Keratinocyte (primary cell): ENCODE measurements at regions not wholly inside any gene's neighbourhood (a gene's known extent, or its start where the extent isn't known, plus 50 kb on each side); places are given as distances from the start of the nearest gene placed in this dataset.

Source experiments
- DNase-seq: peaks from one replicate; pipeline ENCODE4 v3.0.0-alpha.2; 2011; ENCODE audit warnings: low read depth, missing footprints, low spot score
- FAIRE-seq: peaks from 2 replicates; lab custom pipeline; 2011; peaks lifted over from hg19 to GRCh38; lab: Jason Lieb, UNC
- H2AFZ ChIP-seq: 2 replicates; pipeline ENCODE4 v1.6.0; 2012; ENCODE audit warnings: low read length, control low read depth, inconsistent platforms; ENCODE audit not compliant: control insufficient read depth
- H3K27ac ChIP-seq: 2 replicates; pipeline ENCODE4 v1.5.1; 2011; ENCODE audit warnings: low read length; ENCODE audit not compliant: control insufficient read depth, insufficient read depth
- H3K27me3 ChIP-seq: 3 replicates; pipeline ENCODE4 v1.6.0; 2011; ENCODE audit warnings: low read length; ENCODE audit not compliant: control insufficient read depth, insufficient read depth; ENCODE audit errors: extremely low read depth
- H3K36me3 ChIP-seq, 2 experiments: 2 replicates in 1 of 2; 3 replicates in 1 of 2; pipeline ENCODE4 v1.5.1; 2011; ENCODE audit warnings: low read length in 2 of 2, mild to moderate bottlenecking in 1 of 2; ENCODE audit not compliant: control insufficient read depth in 2 of 2, insufficient read depth in 2 of 2; ENCODE audit errors: extremely low read depth in 1 of 2
- H3K4me1 ChIP-seq: 3 replicates; pipeline ENCODE4 v1.5.1; 2011; ENCODE audit warnings: low read length; ENCODE audit not compliant: control insufficient read depth, insufficient read depth; ENCODE audit errors: extremely low read depth
- H3K4me2 ChIP-seq: 3 replicates; pipeline ENCODE4 v1.6.0; 2011; ENCODE audit warnings: low read depth, low read length; ENCODE audit not compliant: control insufficient read depth, insufficient read depth; ENCODE audit errors: extremely low read depth
- H3K4me3 ChIP-seq, 3 experiments: fragments of 200-600 bp in 1 of 3; sonication (generic) in 1 of 3; 2 replicates in 2 of 3; 3 replicates in 1 of 3; pipeline ENCODE4 v1.5.1; 2011 to 2016; ENCODE audit warnings: low read length in 3 of 3, mild to moderate bottlenecking in 3 of 3, control low read depth in 2 of 3, inconsistent platforms in 1 of 3, low read depth in 1 of 3, mixed read lengths in 1 of 3, mixed run types in 1 of 3, moderate library complexity in 1 of 3; ENCODE audit not compliant: control insufficient read depth in 2 of 3, insufficient read depth in 2 of 3; ENCODE audit errors: extremely low read depth in 1 of 3
- H3K79me2 ChIP-seq: 2 replicates; pipeline ENCODE4 v1.6.0; 2012; ENCODE audit warnings: low read length; ENCODE audit not compliant: control insufficient read depth, insufficient read depth
- H3K9ac ChIP-seq: 3 replicates; pipeline ENCODE4 v1.6.0; 2011; ENCODE audit warnings: low read length; ENCODE audit not compliant: control insufficient read depth, insufficient read depth; ENCODE audit errors: extremely low read depth
- H3K9me1 ChIP-seq: 3 replicates; pipeline ENCODE4 v1.6.0; 2011; ENCODE audit warnings: low read length; ENCODE audit not compliant: control insufficient read depth, insufficient read depth; ENCODE audit errors: extremely low read depth
- H3K9me3 ChIP-seq: 2 replicates; pipeline ENCODE4 v1.5.1; 2012; ENCODE audit warnings: low read depth, low read length; ENCODE audit not compliant: control insufficient read depth
- H4K20me1 ChIP-seq: 3 replicates; pipeline ENCODE4 v1.6.0; 2011; ENCODE audit warnings: low read length; ENCODE audit not compliant: control insufficient read depth, insufficient read depth; ENCODE audit errors: extremely low read depth
- CTCF ChIP-seq, 3 experiments: IDR thresholded peaks in 1 of 3; conservative IDR thresholded peaks in 1 of 3; optimal IDR thresholded peaks in 1 of 3; 2 replicates in 2 of 3; 3 replicates in 1 of 3; pipeline versions ENCODE3 to v1.5.1; 2011; ENCODE audit warnings: low read length in 3 of 3, mild to moderate bottlenecking in 3 of 3, moderate library complexity in 2 of 3, control low read depth in 1 of 3, inconsistent platforms in 1 of 3; ENCODE audit not compliant: insufficient read depth in 2 of 3; ENCODE audit errors: extremely low read depth in 1 of 3
- EZH2 ChIP-seq: IDR thresholded peaks from one replicate; pipeline ENCODE4 v1.6.1; 2012; ENCODE audit warnings: inconsistent platforms, mild to moderate bottlenecking, low read length, moderate library complexity
- dilution Hi-C: fragments of 300-500 bp; cut with MboI; formaldehyde crosslinking; loops from one replicate; pipeline ENCODE4 v1.7.0; 2020; ENCODE audit warnings: low sequenced_read_pairs; ENCODE audit not compliant: extremely low pct_ligation_motif_present

DNA sequence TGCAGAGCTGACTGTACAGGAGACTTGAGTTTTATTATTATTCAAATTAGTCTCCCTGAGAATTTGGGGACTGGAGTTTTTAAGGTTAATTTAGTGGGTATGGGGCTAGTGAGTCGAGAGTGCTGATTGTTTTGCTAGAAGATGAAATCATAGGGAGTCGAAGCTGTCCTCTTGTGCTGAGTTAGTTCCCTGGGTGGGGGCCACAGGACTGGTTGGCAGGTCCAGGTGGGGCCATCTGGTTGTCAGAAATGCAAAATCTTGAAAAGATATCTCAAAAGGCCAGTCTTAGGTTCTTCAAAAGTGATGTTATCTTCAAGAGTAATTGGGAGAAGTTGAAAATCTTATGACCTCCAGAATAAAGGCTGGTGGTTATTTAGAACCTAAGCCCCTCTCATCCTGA is 267.3 kb downstream of the MYCN start:
- Histone ChIP-seq H3K4me3 (no peak overlapping the region), H3K27me3 (no peaks in the 10 kb centered on the region), H3K9ac (no peak overlapping the region), H3K36me3 (no peaks in the 10 kb centered on the region), H2AFZ (no peak overlapping the region), H3K4me1 (no peaks in the 10 kb centered on the region), H4K20me1 (no peaks in the 10 kb centered on the region), H3K4me2 (no peak overlapping the region), H3K79me2 (no peaks in the 10 kb centered on the region), H3K9me1 (no peaks in the 10 kb centered on the region), H3K9me3 (no peaks in the 10 kb centered on the region), H3K27ac (no peak overlapping the region)
- no peak for FAIRE-seq
- dilution Hi-C loops: no loop called here
- DNase-seq: no peak
- TF ChIP-seq EZH2 (no peak), CTCF (optimal IDR thresholded peaks at IDR 0.05 in 1 of 3, IDR thresholded peaks at IDR 0.05 in 1 of 3, conservative IDR thresholded peaks at IDR 0.05 in 1 of 3; ENCODE audit: extremely low read depth in 1 of 3, insufficient read depth in 2 of 3, low read length in 3 of 3) (no peak)

DNA sequence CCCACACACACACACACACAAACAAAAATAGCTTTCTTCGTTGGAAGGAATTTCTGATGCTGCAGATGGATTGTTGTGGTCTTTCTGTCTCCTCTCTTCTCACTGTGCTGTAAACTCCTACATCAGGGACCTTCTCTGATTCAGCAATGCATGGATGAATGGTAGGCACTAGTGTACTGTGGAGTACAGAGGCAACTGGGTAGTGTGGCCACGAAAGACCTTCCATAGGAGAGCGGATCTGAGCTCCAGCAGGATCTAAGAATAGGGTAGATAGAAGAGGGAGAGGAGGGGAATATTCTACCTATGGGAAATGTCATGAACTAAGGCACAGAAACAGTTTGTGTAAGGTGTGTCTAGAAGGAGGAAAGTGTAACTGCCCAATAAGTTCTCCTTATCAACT is 266.8 kb downstream of the MYCN start:
- H3K9ac ChIP-seq: no peak overlapping the region
- FAIRE-seq (no peak), DNase-seq (no peak)
- no peaks in the 10 kb centered on the region for H3K79me2 ChIP-seq
- TF ChIP-seq EZH2: no peak
- TF ChIP-seq CTCF (optimal IDR thresholded peaks at IDR 0.05 in 1 of 3, IDR thresholded peaks at IDR 0.05 in 1 of 3, conservative IDR thresholded peaks at IDR 0.05 in 1 of 3; ENCODE audit: extremely low read depth in 1 of 3, insufficient read depth in 2 of 3, low read length in 3 of 3): no peak
- no peaks in the 10 kb centered on the region for H4K20me1 ChIP-seq
- no peaks in the 10 kb centered on the region for H3K36me3 ChIP-seq
- no peak overlapping the region for H3K27ac ChIP-seq
- H3K4me3 ChIP-seq: no peak overlapping the region
- no peaks in the 10 kb centered on the region for H3K9me3 ChIP-seq
- dilution Hi-C loops: no loop called here
- no peaks in the 10 kb centered on the region for H3K4me1 ChIP-seq
- H2AFZ ChIP-seq: no peak overlapping the region
- H3K9me1 ChIP-seq: no peaks in the 10 kb centered on the region
- H3K4me2 ChIP-seq: no peak overlapping the region
- H3K27me3 ChIP-seq: no peaks in the 10 kb centered on the region
